ENCODE measurements at regions not wholly inside any gene's neighbourhood (a gene's known extent, or its start where the extent isn't known, plus 50 kb on each side); places are given as distances from the start of the nearest gene placed in this dataset.

DNA sequence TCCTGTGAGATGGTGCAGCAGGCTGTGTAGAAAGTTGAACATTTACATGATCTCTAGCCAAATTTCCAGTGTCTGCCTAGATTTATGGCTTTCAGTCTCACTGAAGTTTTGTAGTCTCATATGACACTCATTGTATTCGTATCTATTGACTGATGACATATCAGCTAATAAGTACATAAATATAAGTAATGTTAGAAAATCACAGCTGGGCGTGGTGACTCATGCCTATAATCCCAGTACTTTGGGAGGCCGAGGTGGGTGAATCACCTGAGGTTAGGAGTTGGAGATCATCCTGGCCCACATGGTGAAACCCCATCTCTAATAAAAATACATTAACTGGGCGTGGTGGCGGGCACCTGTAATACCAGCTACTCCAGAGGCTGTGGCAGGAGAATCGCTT, 54.7 kb upstream of the HTR2A start:
- TF ChIP-seq TAF1 (IDR thresholded peaks at IDR 0.05; ENCODE audit: low read depth) = no peak
- TF ChIP-seq RAD21 (conservative IDR thresholded peaks at IDR 0.05) = no peak
- no peak for TF ChIP-seq CTCF (IDR thresholded peaks at IDR 0.05; ENCODE audit: poor library complexity, severe bottlenecking)
- TF ChIP-seq EZH2 (IDR thresholded peaks at IDR 0.05; ENCODE audit: borderline replicate concordance, insufficient read depth, low read length, poor library complexity, severe bottlenecking) = no peak
- TF ChIP-seq MXI1 (conservative IDR thresholded peaks at IDR 0.05; ENCODE audit: poor library complexity, severe bottlenecking) = no peak
- TF ChIP-seq POLR2AphosphoS5 (IDR thresholded peaks at IDR 0.05) = no peak
- no peak for TF ChIP-seq EP300 (conservative IDR thresholded peaks at IDR 0.05; ENCODE audit: poor library complexity, severe bottlenecking)
- TF ChIP-seq SMC3 (conservative IDR thresholded peaks at IDR 0.05; ENCODE audit: poor library complexity) = no peak
- TF ChIP-seq, protein P1, sequence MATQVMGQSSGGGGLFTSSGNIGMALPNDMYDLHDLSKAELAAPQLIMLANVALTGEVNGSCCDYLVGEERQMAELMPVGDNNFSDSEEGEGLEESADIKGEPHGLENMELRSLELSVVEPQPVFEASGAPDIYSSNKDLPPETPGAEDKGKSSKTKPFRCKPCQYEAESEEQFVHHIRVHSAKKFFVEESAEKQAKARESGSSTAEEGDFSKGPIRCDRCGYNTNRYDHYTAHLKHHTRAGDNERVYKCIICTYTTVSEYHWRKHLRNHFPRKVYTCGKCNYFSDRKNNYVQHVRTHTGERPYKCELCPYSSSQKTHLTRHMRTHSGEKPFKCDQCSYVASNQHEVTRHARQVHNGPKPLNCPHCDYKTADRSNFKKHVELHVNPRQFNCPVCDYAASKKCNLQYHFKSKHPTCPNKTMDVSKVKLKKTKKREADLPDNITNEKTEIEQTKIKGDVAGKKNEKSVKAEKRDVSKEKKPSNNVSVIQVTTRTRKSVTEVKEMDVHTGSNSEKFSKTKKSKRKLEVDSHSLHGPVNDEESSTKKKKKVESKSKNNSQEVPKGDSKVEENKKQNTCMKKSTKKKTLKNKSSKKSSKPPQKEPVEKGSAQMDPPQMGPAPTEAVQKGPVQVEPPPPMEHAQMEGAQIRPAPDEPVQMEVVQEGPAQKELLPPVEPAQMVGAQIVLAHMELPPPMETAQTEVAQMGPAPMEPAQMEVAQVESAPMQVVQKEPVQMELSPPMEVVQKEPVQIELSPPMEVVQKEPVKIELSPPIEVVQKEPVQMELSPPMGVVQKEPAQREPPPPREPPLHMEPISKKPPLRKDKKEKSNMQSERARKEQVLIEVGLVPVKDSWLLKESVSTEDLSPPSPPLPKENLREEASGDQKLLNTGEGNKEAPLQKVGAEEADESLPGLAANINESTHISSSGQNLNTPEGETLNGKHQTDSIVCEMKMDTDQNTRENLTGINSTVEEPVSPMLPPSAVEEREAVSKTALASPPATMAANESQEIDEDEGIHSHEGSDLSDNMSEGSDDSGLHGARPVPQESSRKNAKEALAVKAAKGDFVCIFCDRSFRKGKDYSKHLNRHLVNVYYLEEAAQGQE (IDR thresholded peaks at IDR 0.05; ENCODE audit: borderline replicate concordance) = no peak
- no peaks in the 10 kb centered on the region for H4K20me1 ChIP-seq (ENCODE audit: insufficient read depth)
- no peak overlapping the region for H3K4me2 ChIP-seq (ENCODE audit: low read length)
- H3K36me3 ChIP-seq (ENCODE audit: insufficient read depth, low read length) = no peaks in the 10 kb centered on the region
- no peaks in the 10 kb centered on the region for H3F3A ChIP-seq (ENCODE audit: insufficient read depth, low read length, poor library complexity, severe bottlenecking)
- no peak overlapping the region for H3K9ac ChIP-seq (ENCODE audit: low read length)
- H3K27ac ChIP-seq (ENCODE audit: low read length) = no peak overlapping the region
- H3K27me3 ChIP-seq (ENCODE audit: insufficient read depth, low read depth, low read length) = no peaks in the 10 kb centered on the region
- no peak overlapping the region for H3K4me3 ChIP-seq (ENCODE audit: low read length)
- H3K79me2 ChIP-seq (replicated peaks; ENCODE audit: insufficient read depth, low read length) = no peaks in the 10 kb centered on the region
- H3K9me2 ChIP-seq (ENCODE audit: insufficient read depth, low read length) = no peaks in the 10 kb centered on the region
- H2AFZ ChIP-seq (ENCODE audit: low read depth, low read length) = no peak overlapping the region
- no peaks in the 10 kb centered on the region for H3K9me3 ChIP-seq (ENCODE audit: low read length)

DNA sequence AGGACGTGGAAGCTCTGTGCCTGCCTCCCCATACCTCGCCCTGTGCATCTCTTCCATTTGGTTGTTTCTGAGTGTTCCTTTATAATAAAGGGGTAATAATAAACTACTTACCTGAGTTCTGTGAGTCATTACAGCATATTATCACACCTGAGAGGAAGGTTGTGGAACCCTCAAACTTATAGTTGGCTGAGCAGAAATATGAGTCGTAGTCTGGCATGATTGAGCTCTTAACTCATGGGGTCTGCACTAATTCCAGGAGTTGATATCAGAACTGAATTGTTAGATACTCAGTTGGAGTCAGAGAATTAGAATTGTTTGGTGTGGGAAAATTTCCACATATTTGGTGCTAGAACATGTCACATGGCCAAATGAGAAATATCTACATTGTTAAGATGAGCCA, 52.4 kb upstream of the HTR2A start:
- Histone ChIP-seq H3K27me3 (ENCODE audit: insufficient read depth, low read depth, low read length) (no peaks in the 10 kb centered on the region), H3F3A (ENCODE audit: insufficient read depth, low read length, poor library complexity, severe bottlenecking) (no peaks in the 10 kb centered on the region), H3K4me2 (ENCODE audit: low read length) (no peak overlapping the region), H3K36me3 (ENCODE audit: insufficient read depth, low read length) (no peaks in the 10 kb centered on the region), H3K9ac (ENCODE audit: low read length) (no peak overlapping the region), H3K9me2 (ENCODE audit: insufficient read depth, low read length) (no peaks in the 10 kb centered on the region), H4K20me1 (ENCODE audit: insufficient read depth) (no peaks in the 10 kb centered on the region), H3K4me3 (ENCODE audit: low read length) (no peak overlapping the region), H3K79me2 (replicated peaks; ENCODE audit: insufficient read depth, low read length) (no peaks in the 10 kb centered on the region), H3K27ac (ENCODE audit: low read length) (no peak overlapping the region), H2AFZ (ENCODE audit: low read depth, low read length) (no peak overlapping the region), H3K9me3 (ENCODE audit: low read length) (no peaks in the 10 kb centered on the region)
- TF ChIP-seq CTCF (IDR thresholded peaks at IDR 0.05; ENCODE audit: poor library complexity, severe bottlenecking) (no peak), SMC3 (conservative IDR thresholded peaks at IDR 0.05; ENCODE audit: poor library complexity) (no peak), EZH2 (IDR thresholded peaks at IDR 0.05; ENCODE audit: borderline replicate concordance, insufficient read depth, low read length, poor library complexity, severe bottlenecking) (no peak), TAF1 (IDR thresholded peaks at IDR 0.05; ENCODE audit: low read depth) (no peak), POLR2AphosphoS5 (IDR thresholded peaks at IDR 0.05) (no peak), RAD21 (conservative IDR thresholded peaks at IDR 0.05) (no peak), MXI1 (conservative IDR thresholded peaks at IDR 0.05; ENCODE audit: poor library complexity, severe bottlenecking) (no peak), EP300 (conservative IDR thresholded peaks at IDR 0.05; ENCODE audit: poor library complexity, severe bottlenecking) (no peak)
- TF ChIP-seq, protein P1 (IDR thresholded peaks at IDR 0.05; ENCODE audit: borderline replicate concordance) = no peak

Measured in neural cell (in vitro differentiated cells).